Right atrium auricular region (tissue), 2 donors: ENCODE measurements at regions not wholly inside any gene's neighbourhood (a gene's known extent, or its start where the extent isn't known, plus 50 kb on each side); places are given as distances from the start of the nearest gene placed in this dataset.

Experiments used
- DNase-seq: peaks from one replicate; pipeline ENCODE4 v3.0.0-alpha.2; 2019; ENCODE audit warnings: low spot score
- H3K27ac ChIP-seq, 2 donors: fragments of 200-600 bp; sonication (generic); 1 replicate in 1 of 2; 2 replicates in 1 of 2; pipeline ENCODE4 v1.5.1; 2016 to 2019
- H3K27me3 ChIP-seq, 2 donors: fragments of 200-600 bp; sonication (generic); one replicate each; pipeline versions ENCODE4 v1.5.1 to v1.6.0; 2017 to 2019
- H3K36me3 ChIP-seq: fragments of 200-600 bp; sonication (generic); one replicate; pipeline ENCODE4 v1.5.1; 2016
- H3K4me1 ChIP-seq, 2 donors: fragments of 200-600 bp; sonication (generic); one replicate each; pipeline versions ENCODE4 v1.5.1 to v1.6.0; 2017 to 2019
- H3K4me3 ChIP-seq, 2 donors: fragments of 200-600 bp; sonication (generic); 1 replicate in 1 of 2; 2 replicates in 1 of 2; pipeline ENCODE4 v1.5.1; 2017 to 2019; ENCODE audit warnings: mild to moderate bottlenecking in 1 of 2, moderate library complexity in 1 of 2
- H3K9me3 ChIP-seq, 2 donors: fragments of 200-600 bp; sonication (generic); one replicate each; pipeline ENCODE4 v1.5.1; 2019
- TF ChIP-seq, protein P1 (sequence below), 2 donors: fragments of 200-600 bp; sonication (generic); IDR thresholded peaks; one replicate each; pipeline ENCODE4 v1.5.1; 2019; ENCODE audit warnings: antibody characterized with exemption in 2 of 2

DNA sequence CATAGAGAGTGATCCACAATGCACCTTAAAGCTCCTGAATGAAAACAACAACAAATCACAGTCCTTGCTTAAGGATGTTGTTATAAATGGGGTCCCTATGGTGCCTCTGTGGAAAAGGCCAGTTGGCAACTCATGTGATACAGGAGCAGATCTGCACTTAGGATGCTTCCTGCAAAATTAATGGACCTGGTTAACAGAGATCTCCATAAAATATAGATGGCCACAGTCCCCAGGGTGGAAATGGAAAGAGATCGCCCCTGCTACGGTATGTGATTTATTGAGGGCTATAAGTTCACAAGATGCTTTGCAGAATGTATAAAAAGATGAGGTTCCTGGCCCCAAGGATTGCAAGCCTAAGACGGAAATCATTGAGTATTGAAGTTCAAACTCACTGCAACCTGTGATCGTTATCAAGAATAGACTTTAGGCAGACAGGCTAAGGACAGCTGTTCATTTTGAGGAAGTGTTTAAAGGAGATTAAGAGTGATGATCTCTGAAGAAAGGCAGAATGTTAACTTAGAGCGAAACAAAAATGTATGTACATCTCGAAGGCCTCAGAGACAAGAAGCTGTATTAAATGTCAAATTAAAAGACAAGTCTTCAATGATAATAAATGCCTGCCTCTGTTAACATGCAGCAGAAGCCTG lies 174.1 kb upstream of the PLPP4 start:
- no peaks in the 10 kb centered on the region for H3K27me3 ChIP-seq
- H3K4me1 ChIP-seq = no peaks in the 10 kb centered on the region
- H3K4me3 ChIP-seq = no peak overlapping the region
- H3K27ac ChIP-seq = no peak overlapping the region
- TF ChIP-seq, protein P1, sequence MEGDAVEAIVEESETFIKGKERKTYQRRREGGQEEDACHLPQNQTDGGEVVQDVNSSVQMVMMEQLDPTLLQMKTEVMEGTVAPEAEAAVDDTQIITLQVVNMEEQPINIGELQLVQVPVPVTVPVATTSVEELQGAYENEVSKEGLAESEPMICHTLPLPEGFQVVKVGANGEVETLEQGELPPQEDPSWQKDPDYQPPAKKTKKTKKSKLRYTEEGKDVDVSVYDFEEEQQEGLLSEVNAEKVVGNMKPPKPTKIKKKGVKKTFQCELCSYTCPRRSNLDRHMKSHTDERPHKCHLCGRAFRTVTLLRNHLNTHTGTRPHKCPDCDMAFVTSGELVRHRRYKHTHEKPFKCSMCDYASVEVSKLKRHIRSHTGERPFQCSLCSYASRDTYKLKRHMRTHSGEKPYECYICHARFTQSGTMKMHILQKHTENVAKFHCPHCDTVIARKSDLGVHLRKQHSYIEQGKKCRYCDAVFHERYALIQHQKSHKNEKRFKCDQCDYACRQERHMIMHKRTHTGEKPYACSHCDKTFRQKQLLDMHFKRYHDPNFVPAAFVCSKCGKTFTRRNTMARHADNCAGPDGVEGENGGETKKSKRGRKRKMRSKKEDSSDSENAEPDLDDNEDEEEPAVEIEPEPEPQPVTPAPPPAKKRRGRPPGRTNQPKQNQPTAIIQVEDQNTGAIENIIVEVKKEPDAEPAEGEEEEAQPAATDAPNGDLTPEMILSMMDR (IDR thresholded peaks at IDR 0.05) = no peak
- no peaks in the 10 kb centered on the region for H3K9me3 ChIP-seq
- H3K36me3 ChIP-seq = no peaks in the 10 kb centered on the region
- no peak for DNase-seq

DNA sequence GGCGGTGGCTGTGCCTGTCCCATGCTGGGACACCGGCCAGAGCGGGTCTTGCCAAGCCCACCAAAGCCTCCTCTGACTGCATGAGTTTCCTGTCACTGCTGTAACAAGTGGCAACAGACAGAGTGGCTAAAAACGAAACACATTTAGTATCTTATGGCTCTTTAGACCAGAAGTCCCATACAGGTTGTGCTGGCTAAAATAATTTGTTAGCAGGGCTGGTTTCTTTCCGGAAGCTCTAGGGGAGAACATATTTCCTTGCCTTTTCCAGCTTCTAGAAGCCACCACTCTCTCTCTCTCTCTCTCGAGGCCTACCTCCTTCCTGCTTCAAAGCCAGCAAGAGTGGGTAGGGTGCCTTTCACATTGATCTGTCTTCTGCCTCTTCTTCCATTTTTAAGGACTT lies 171.6 kb upstream of the PLPP4 start:
- no peaks in the 10 kb centered on the region for H3K4me1 ChIP-seq
- DNase-seq = no peak

DNA sequence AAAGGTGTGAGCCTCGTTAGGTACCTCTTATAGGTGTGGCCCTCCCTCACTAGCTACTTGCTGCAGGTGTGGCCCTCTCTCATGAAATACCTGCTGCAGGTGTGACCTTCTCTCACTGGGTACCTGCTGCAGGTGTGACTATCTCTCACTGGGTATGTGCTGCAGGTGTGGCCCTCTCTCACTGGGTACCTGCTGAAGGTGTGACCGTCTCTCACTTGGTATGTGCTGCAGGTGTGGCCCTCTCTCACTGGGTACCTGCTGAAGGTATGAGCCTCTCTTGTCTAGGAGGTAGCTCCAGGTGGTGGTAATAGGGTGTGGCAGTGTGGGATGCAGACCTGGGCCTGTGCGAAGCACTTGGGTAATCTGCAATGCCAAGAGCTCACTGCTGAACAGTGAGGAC lies 170.7 kb upstream of the PLPP4 start:
- H3K4me3 ChIP-seq = no peak overlapping the region
- H3K9me3 ChIP-seq = no peaks in the 10 kb centered on the region
- DNase-seq = no peak
- H3K27ac ChIP-seq = no peak overlapping the region
- no peaks in the 10 kb centered on the region for H3K27me3 ChIP-seq
- TF ChIP-seq, protein P1 (IDR thresholded peaks at IDR 0.05) = no peak
- no peaks in the 10 kb centered on the region for H3K36me3 ChIP-seq
- no peaks in the 10 kb centered on the region for H3K4me1 ChIP-seq

More for the DNA sequence above, 171.6 kb upstream of the PLPP4 start:
- H3K27ac ChIP-seq = no peak overlapping the region
- TF ChIP-seq, protein P1 (IDR thresholded peaks at IDR 0.05) = no peak
- no peak overlapping the region for H3K4me3 ChIP-seq
- no peaks in the 10 kb centered on the region for H3K36me3 ChIP-seq
- no peaks in the 10 kb centered on the region for H3K27me3 ChIP-seq
- no peaks in the 10 kb centered on the region for H3K9me3 ChIP-seq

DNA sequence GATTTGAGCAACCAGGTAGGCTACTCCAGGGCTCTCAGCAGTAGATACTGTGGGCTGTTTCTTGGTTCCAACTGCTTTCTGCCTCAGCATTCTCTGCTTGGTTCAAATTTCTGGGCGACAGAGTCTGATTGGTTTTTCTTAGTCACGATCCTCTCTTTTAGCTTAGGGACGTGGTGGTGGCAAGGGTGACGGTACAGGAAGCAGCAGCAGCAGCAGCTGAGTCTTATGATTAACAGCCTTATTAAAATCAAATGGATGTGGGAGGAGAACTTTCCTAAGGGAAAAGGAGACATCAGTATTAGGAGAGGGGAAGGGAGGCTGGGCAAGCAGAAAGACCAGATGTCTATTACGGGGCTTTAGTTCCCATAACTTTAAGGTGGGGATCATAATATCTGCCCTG lies 156.5 kb upstream of the PLPP4 start:
- Histone ChIP-seq H3K36me3 (no peaks in the 10 kb centered on the region), H3K27ac (no peak overlapping the region), H3K27me3 (no peaks in the 10 kb centered on the region), H3K4me3 (no peak overlapping the region), H3K9me3 (peaks cover 0 to 4% of the 10 kb centered on the region in 2 donors), H3K4me1 (no peaks in the 10 kb centered on the region)
- no peak for DNase-seq
- TF ChIP-seq, protein P1 (IDR thresholded peaks at IDR 0.05) = no peak

- no peaks in the 10 kb centered on the region for H3K27me3 ChIP-seq
- no peak overlapping the region for H3K4me3 ChIP-seq
- peaks cover 0 to 4% of the 10 kb centered on the region in 2 donors for H3K9me3 ChIP-seq
- DNase-seq = no peak
- no peaks in the 10 kb centered on the region for H3K4me1 ChIP-seq
- TF ChIP-seq, protein P1 (IDR thresholded peaks at IDR 0.05) = no peak
- no peak overlapping the region for H3K27ac ChIP-seq
- no peaks in the 10 kb centered on the region for H3K36me3 ChIP-seq
These were observed 148.4 kb upstream of the PLPP4 start for GRCh38 chr10:120308589-120308988.

- Histone ChIP-seq H3K36me3 (no peaks in the 10 kb centered on the region), H3K4me3 (no peak overlapping the region), H3K4me1 (no peaks in the 10 kb centered on the region), H3K27me3 (no peaks in the 10 kb centered on the region), H3K27ac (no peak overlapping the region), H3K9me3 (no peaks in the 10 kb centered on the region)
- no peak for DNase-seq
- TF ChIP-seq, protein P1 (IDR thresholded peaks at IDR 0.05) = no peak
These were observed 143.3 kb upstream of the PLPP4 start for GRCh38 chr10:120313715-120314114.
